MM.1S (cell line): ENCODE measurements at regions not wholly inside any gene's neighbourhood (a gene's known extent, or its start where the extent isn't known, plus 50 kb on each side); places are given as distances from the start of the nearest gene placed in this dataset.

ENCODE experiments used
- DNase-seq: peaks from one replicate; pipeline ENCODE4 v3.0.0-alpha.2; 2015
- H2AFZ ChIP-seq: fragments of 300-600 bp; sonication (generic); 2 replicates; pipeline ENCODE4 v1.6.0; 2016; ENCODE audit warnings: antibody characterized with exemption, low read length
- H3F3A ChIP-seq: fragments of 300-600 bp; sonication (generic); 2 replicates; pipeline ENCODE4 v1.6.1; 2016; ENCODE audit warnings: mild to moderate bottlenecking, antibody characterized with exemption, low read length, moderate library complexity, mixed read lengths; ENCODE audit not compliant: insufficient read depth
- H3K27ac ChIP-seq: fragments of 300-600 bp; sonication (generic); 2 replicates; pipeline ENCODE4 v1.5.1; 2016; ENCODE audit warnings: mild to moderate bottlenecking, low read length
- H3K27me3 ChIP-seq: fragments of 300-600 bp; sonication (generic); replicated peaks from 2 replicates; pipeline ENCODE4 v1.6.0; 2016; ENCODE audit warnings: low read length; ENCODE audit not compliant: insufficient read depth
- H3K36me3 ChIP-seq: fragments of 300-600 bp; sonication (generic); replicated peaks from 2 replicates; pipeline ENCODE4 v1.6.1; 2016; ENCODE audit warnings: mild to moderate bottlenecking, low read length, mixed read lengths; ENCODE audit not compliant: insufficient read depth
- H3K4me1 ChIP-seq: fragments of 300-600 bp; sonication (generic); 2 replicates; pipeline ENCODE4 v1.6.1; 2016; ENCODE audit warnings: low read length, mixed read lengths
- H3K4me2 ChIP-seq: fragments of 300-600 bp; sonication (generic); 2 replicates; pipeline ENCODE4 v1.6.0; 2016; ENCODE audit warnings: low read depth, low read length
- H3K4me3 ChIP-seq: fragments of 300-600 bp; sonication (generic); 2 replicates; pipeline ENCODE4 v1.5.1; 2016; ENCODE audit warnings: low read length, mixed read lengths
- H3K79me2 ChIP-seq: fragments of 300-600 bp; sonication (generic); 2 replicates; pipeline ENCODE4 v1.6.1; 2016; ENCODE audit warnings: mixed run types, low read length, mixed read lengths
- H3K9ac ChIP-seq: fragments of 300-600 bp; sonication (generic); 2 replicates; pipeline ENCODE4 v1.6.1; 2016; ENCODE audit warnings: low read length, mixed read lengths
- H3K9me2 ChIP-seq: fragments of 300-600 bp; sonication (generic); replicated peaks from 2 replicates; pipeline ENCODE4 v1.6.1; 2016; ENCODE audit warnings: mild to moderate bottlenecking, low read length, mixed read lengths; ENCODE audit not compliant: insufficient read depth
- H3K9me3 ChIP-seq: fragments of 300-600 bp; sonication (generic); replicated peaks from 2 replicates; pipeline ENCODE4 v1.6.1; 2016; ENCODE audit warnings: mild to moderate bottlenecking, low read length, mixed read lengths; ENCODE audit not compliant: insufficient read depth
- H4K20me1 ChIP-seq: fragments of 300-600 bp; sonication (generic); 2 replicates; pipeline ENCODE4 v1.6.1; 2016; ENCODE audit warnings: mild to moderate bottlenecking, low read length, moderate library complexity, mixed read lengths; ENCODE audit not compliant: insufficient read depth
- CTCF ChIP-seq: fragments of 300-600 bp; sonication (generic); IDR thresholded peaks from 2 replicates; pipeline ENCODE4 v1.5.1; 2016; ENCODE audit warnings: antibody characterized with exemption, low read length, mixed read lengths
- EZH2 ChIP-seq: fragments of 300-600 bp; sonication (generic); optimal IDR thresholded peaks from 2 replicates; pipeline ENCODE3; 2017; ENCODE audit warnings: low read depth, mild to moderate bottlenecking, antibody characterized with exemption, low read length, mixed read lengths
- EZH2phosphoT487 ChIP-seq: fragments of 300-600 bp; sonication (generic); IDR thresholded peaks from 2 replicates; pipeline ENCODE4 v1.6.1; 2018; ENCODE audit warnings: antibody characterized with exemption, low read length

- Histone ChIP-seq H3K79me2 (no peaks in the 10 kb centered on the region), H3K4me1 (no peaks in the 10 kb centered on the region), H3K4me3 (no peak overlapping the region), H3K27ac (no peak overlapping the region), H3K9me2 (no peaks in the 10 kb centered on the region), H3K36me3 (no peaks in the 10 kb centered on the region), H4K20me1 (no peaks in the 10 kb centered on the region), H3F3A (no peaks in the 10 kb centered on the region), H3K9me3 (no peaks in the 10 kb centered on the region), H3K9ac (no peak overlapping the region), H3K27me3 (no peaks in the 10 kb centered on the region), H3K4me2 (no peak overlapping the region), H2AFZ (no peak overlapping the region)
- TF ChIP-seq EZH2 (no peak), EZH2phosphoT487 (no peak), CTCF (no peak)
- no peak for DNase-seq
These were observed 402.8 kb upstream of the DSEL start for GRCh38 chr18:67919316-67919715.

GRCh38 chr18:67916097-67916496 is 399.6 kb upstream of the DSEL start:
- Histone ChIP-seq H3K79me2 (no peaks in the 10 kb centered on the region), H3K4me2 (no peak overlapping the region), H3K9me2 (no peaks in the 10 kb centered on the region), H3K27ac (no peak overlapping the region), H3K9me3 (no peaks in the 10 kb centered on the region), H3K4me1 (no peaks in the 10 kb centered on the region), H3K4me3 (no peak overlapping the region), H2AFZ (no peak overlapping the region), H3K27me3 (no peaks in the 10 kb centered on the region), H3K36me3 (no peaks in the 10 kb centered on the region), H3K9ac (no peak overlapping the region), H3F3A (no peaks in the 10 kb centered on the region), H4K20me1 (no peaks in the 10 kb centered on the region)
- TF ChIP-seq EZH2phosphoT487 = no peak
- no peak for TF ChIP-seq EZH2
- no peak for TF ChIP-seq CTCF
- no peak for DNase-seq

- H3K79me2 ChIP-seq = no peaks in the 10 kb centered on the region
- no peak overlapping the region for H3K27ac ChIP-seq
- no peak for DNase-seq
- H3K27me3 ChIP-seq = no peaks in the 10 kb centered on the region
- H2AFZ ChIP-seq = no peak overlapping the region
- H4K20me1 ChIP-seq = no peaks in the 10 kb centered on the region
- TF ChIP-seq EZH2phosphoT487 (no peak), CTCF (no peak), EZH2 (no peak)
- H3K36me3 ChIP-seq = no peaks in the 10 kb centered on the region
- H3K9me2 ChIP-seq = no peaks in the 10 kb centered on the region
- no peaks in the 10 kb centered on the region for H3K9me3 ChIP-seq
- H3K4me3 ChIP-seq = no peak overlapping the region
- H3K4me1 ChIP-seq = no peaks in the 10 kb centered on the region
- H3K9ac ChIP-seq = no peak overlapping the region
- H3K4me2 ChIP-seq = no peak overlapping the region
- H3F3A ChIP-seq = no peaks in the 10 kb centered on the region
These were observed 396.5 kb upstream of the DSEL start for GRCh38 chr18:67913040-67913439.
